ENCODE measurements at regions not wholly inside any gene's neighbourhood (a gene's known extent, or its start where the extent isn't known, plus 50 kb on each side); places are given as distances from the start of the nearest gene placed in this dataset.

- no peaks in the 10 kb centered on the region for H3K9me3 Mint-ChIP-seq
- no peak overlapping the region for H3K4me3 Mint-ChIP-seq
- DNase-seq (no peak), ATAC-seq (no peak)
- TF ChIP-seq CTCF (IDR thresholded peaks at IDR 0.05), result no peak
- no peaks in the 10 kb centered on the region for H3K27me3 Mint-ChIP-seq
- H3K36me3 Mint-ChIP-seq (ENCODE audit: low read depth), result no peaks in the 10 kb centered on the region
- CTCF ChIA-PET, result no interaction called here
- no peaks in the 10 kb centered on the region for H3K4me1 Mint-ChIP-seq (ENCODE audit: low read depth)
- POLR2A ChIA-PET, result no interaction called here
- intact Hi-C loops (cut with micrococcal nuclease), result no loop called here
- H3K27ac Mint-ChIP-seq, result no peak overlapping the region
Observed at GRCh38 chrX:3777416-3777815, 64.0 kb upstream of the PRKX start.

- DNase-seq, result no peak
- Mint-ChIP-seq H3K4me3 (no peak overlapping the region), H3K27ac (no peak overlapping the region), H3K36me3 (ENCODE audit: low read depth) (no peaks in the 10 kb centered on the region), H3K9me3 (no peaks in the 10 kb centered on the region), H3K4me1 (ENCODE audit: low read depth) (no peaks in the 10 kb centered on the region), H3K27me3 (no peaks in the 10 kb centered on the region)
- ChIA-PET POLR2A (no interaction called here), CTCF (no interaction called here)
- TF ChIP-seq CTCF (IDR thresholded peaks at IDR 0.05), result no peak
- no peak for ATAC-seq
- intact Hi-C loops (cut with micrococcal nuclease), result no loop called here
Observed at GRCh38 chrX:3771766-3772165, 58.3 kb upstream of the PRKX start.

GRCh38 chrX:3768881-3769280 lies 55.4 kb upstream of the PRKX start:
- intact Hi-C loops (cut with micrococcal nuclease), result no loop called here
- TF ChIP-seq CTCF (IDR thresholded peaks at IDR 0.05), result no peak

More at GRCh38 chrX:3768881-3769280, 55.4 kb upstream of the PRKX start:
- no peak overlapping the region for H3K27ac Mint-ChIP-seq
- no peaks in the 10 kb centered on the region for H3K9me3 Mint-ChIP-seq
- CTCF ChIA-PET, result no interaction called here
- H3K4me1 Mint-ChIP-seq (ENCODE audit: low read depth), result no peaks in the 10 kb centered on the region
- no peak overlapping the region for H3K4me3 Mint-ChIP-seq
- ATAC-seq (no peak), DNase-seq (no peak)
- POLR2A ChIA-PET, result no interaction called here
- no peaks in the 10 kb centered on the region for H3K27me3 Mint-ChIP-seq
- H3K36me3 Mint-ChIP-seq (ENCODE audit: low read depth), result no peaks in the 10 kb centered on the region
